H1 (cell line): ENCODE measurements at regions not wholly inside any gene's neighbourhood (a gene's known extent, or its start where the extent isn't known, plus 50 kb on each side); places are given as distances from the start of the nearest gene placed in this dataset.

Experiments
- CTCF ChIA-PET: fragments of 300-600 bp; sonication (Branson Sonifier 250); formaldehyde crosslinking; loops from one replicate; lab custom pipeline; 2021; ENCODE audit not compliant: partially characterized antibody; lab: Charles Lee
- POLR2A ChIA-PET: fragments of 300-600 bp; sonication (Branson Sonifier 250); formaldehyde crosslinking; loops from one replicate; lab custom pipeline; 2021; ENCODE audit warnings: inconsistent platforms; ENCODE audit not compliant: partially characterized antibody; lab: Charles Lee
- DNase-seq, 2 experiments: peaks; one replicate each; pipeline versions ENCODE4 v3.0.0 to v3.0.0-alpha.2; 2010 to 2022; ENCODE audit warnings: low spot score in 2 of 2, low read depth in 1 of 2, mixed read lengths in 1 of 2
- FAIRE-seq: peaks from 2 replicates; lab custom pipeline; 2011; peaks lifted over from hg19 to GRCh38; lab: Jason Lieb, UNC
- H2AFZ ChIP-seq: 2 replicates; pipeline ENCODE4 v1.8.1; 2012; ENCODE audit warnings: low read length, inconsistent platforms
- H2AK5ac ChIP-seq: 2 replicates; pipeline ENCODE4 v1.6.1; 2013; ENCODE audit warnings: low read depth, low read length
- H2BK120ac ChIP-seq: replicated peaks from 2 replicates; pipeline ENCODE3; 2013; ENCODE audit warnings: low read depth, low read length, inconsistent platforms
- H2BK12ac ChIP-seq: 2 replicates; pipeline ENCODE4 v1.6.1; 2013; ENCODE audit warnings: low read depth, low read length
- H2BK15ac ChIP-seq: 2 replicates; pipeline ENCODE4 v1.6.1; 2013; ENCODE audit warnings: low read length
- H2BK20ac ChIP-seq: 2 replicates; pipeline ENCODE4 v1.6.1; 2013; ENCODE audit warnings: low read length
- H2BK5ac ChIP-seq: 2 replicates; pipeline ENCODE4 v1.6.1; 2013; ENCODE audit warnings: low read depth, low read length
- H3K14ac ChIP-seq: 2 replicates; pipeline ENCODE4 v1.6.1; 2013; ENCODE audit warnings: inconsistent platforms; ENCODE audit not compliant: insufficient read length
- H3K18ac ChIP-seq: 2 replicates; pipeline ENCODE4 v1.6.1; 2013; ENCODE audit warnings: low read length; ENCODE audit errors: extremely low read depth
- H3K23ac ChIP-seq: 2 replicates; pipeline ENCODE4 v1.6.1; 2013; ENCODE audit warnings: inconsistent platforms; ENCODE audit not compliant: insufficient read length
- H3K23me2 ChIP-seq: 2 replicates; pipeline ENCODE4 v1.6.1; 2013; ENCODE audit warnings: low read depth, low read length
- H3K27ac ChIP-seq: 2 replicates; pipeline ENCODE4 v1.6.1; 2011; ENCODE audit warnings: low read depth, low read length, inconsistent platforms
- H3K27me3 ChIP-seq, 4 experiments: replicated peaks in 1 of 4; 1 replicate in 1 of 4; 2 replicates in 3 of 4; pipeline versions ENCODE4 v1.6.1 to v1.8.1; 2011 to 2013; ENCODE audit warnings: low read length in 3 of 4, mild to moderate bottlenecking in 3 of 4, inconsistent platforms in 2 of 4, mixed read lengths in 2 of 4, moderate library complexity in 1 of 4; ENCODE audit not compliant: control insufficient read depth in 3 of 4, insufficient read depth in 3 of 4; ENCODE audit errors: extremely low read depth in 1 of 4
- H3K36me3 ChIP-seq, 4 experiments: 2 replicates each; pipeline versions ENCODE4 v1.6.1 to v1.8.1; 2011 to 2013; ENCODE audit warnings: mild to moderate bottlenecking in 4 of 4, low read length in 3 of 4, moderate library complexity in 2 of 4, control low read depth in 1 of 4, inconsistent platforms in 1 of 4; ENCODE audit not compliant: insufficient read depth in 4 of 4, control insufficient read depth in 2 of 4
- H3K4ac ChIP-seq: replicated peaks from 2 replicates; pipeline ENCODE3; 2013; ENCODE audit warnings: low read length, low read depth, mixed read lengths, inconsistent platforms; ENCODE audit not compliant: insufficient read length
- H3K4me1 ChIP-seq, 4 experiments: replicated peaks in 1 of 4; 1 replicate in 1 of 4; 2 replicates in 3 of 4; pipeline versions ENCODE4 v1.6.1 to v1.8.1; 2011 to 2013; ENCODE audit warnings: low read length in 3 of 4, inconsistent platforms in 2 of 4, mixed read lengths in 1 of 4; ENCODE audit not compliant: insufficient read depth in 4 of 4, control insufficient read depth in 3 of 4
- H3K4me2 ChIP-seq, 2 experiments: 2 replicates each; pipeline versions ENCODE4 v1.6.1 to v1.8.1; 2011 to 2013; ENCODE audit warnings: low read depth in 2 of 2, low read length in 2 of 2, control low read depth in 1 of 2, inconsistent platforms in 1 of 2, mild to moderate bottlenecking in 1 of 2; ENCODE audit not compliant: insufficient read depth in 1 of 2
- H3K4me3 ChIP-seq, 4 experiments: fragments of 200-600, 300-600 bp in 1 of 4; sonication (generic), shearing (Covaris generic), sonication (Bioruptor Twin) in 1 of 4; 2 replicates each; pipeline versions ENCODE4 v1.5.1 to v1.8.1; 2011 to 2016; ENCODE audit warnings: low read length in 4 of 4, low read depth in 3 of 4, control low read depth in 2 of 4, inconsistent platforms in 2 of 4, mild to moderate bottlenecking in 2 of 4, mixed read lengths in 1 of 4, moderate library complexity in 1 of 4; ENCODE audit not compliant: insufficient read depth in 2 of 4; ENCODE audit errors: extremely low read depth in 1 of 4
- H3K56ac ChIP-seq: replicated peaks from 2 replicates; pipeline ENCODE3; 2013; ENCODE audit warnings: low read depth, mild to moderate bottlenecking, mixed read lengths, low read length, inconsistent platforms; ENCODE audit not compliant: insufficient read length
- H3K79me1 ChIP-seq: 2 replicates; pipeline ENCODE4 v1.6.1; 2013; ENCODE audit warnings: low read depth, low read length, control low read depth
- H3K79me2 ChIP-seq, 2 experiments: 2 replicates each; pipeline versions ENCODE4 v1.6.1 to v1.8.1; 2012 to 2013; ENCODE audit warnings: low read length in 2 of 2, mild to moderate bottlenecking in 2 of 2, inconsistent platforms in 1 of 2; ENCODE audit not compliant: insufficient read depth in 2 of 2, control insufficient read depth in 1 of 2
- H3K9ac ChIP-seq, 4 experiments: replicated peaks in 1 of 4; 1 replicate in 1 of 4; 2 replicates in 3 of 4; pipeline versions ENCODE4 v1.6.1 to v1.8.1; 2011 to 2013; ENCODE audit warnings: low read depth in 3 of 4, low read length in 3 of 4, control low read depth in 2 of 4, mild to moderate bottlenecking in 2 of 4, moderate library complexity in 2 of 4, inconsistent platforms in 1 of 4; ENCODE audit errors: extremely low read depth in 1 of 4
- H3K9me3 ChIP-seq, 2 experiments: 2 replicates each; pipeline versions ENCODE4 v1.6.1 to v1.8.1; 2012 to 2013; ENCODE audit warnings: mild to moderate bottlenecking in 2 of 2, moderate library complexity in 2 of 2, control low read depth in 1 of 2, inconsistent platforms in 1 of 2, low read depth in 1 of 2, low read length in 1 of 2, mixed read lengths in 1 of 2; ENCODE audit not compliant: insufficient read depth in 2 of 2
- H4K20me1 ChIP-seq, 2 experiments: replicated peaks in 1 of 2; 2 replicates each; pipeline versions ENCODE3 to v1.8.1; 2011 to 2013; ENCODE audit warnings: inconsistent platforms in 2 of 2, low read length in 2 of 2, mild to moderate bottlenecking in 1 of 2; ENCODE audit not compliant: insufficient read depth in 2 of 2, control insufficient read depth in 1 of 2
- H4K5ac ChIP-seq: 2 replicates; pipeline ENCODE4 v1.6.1; 2013; ENCODE audit warnings: low read length, low read depth, mixed read lengths, inconsistent platforms; ENCODE audit not compliant: insufficient read length
- H4K8ac ChIP-seq: 2 replicates; pipeline ENCODE4 v1.8.0; 2013; ENCODE audit warnings: mild to moderate bottlenecking, moderate library complexity, low read length, inconsistent platforms; ENCODE audit not compliant: insufficient read depth; ENCODE audit errors: extremely low read depth
- H4K91ac ChIP-seq: replicated peaks from 2 replicates; pipeline ENCODE3; 2013; ENCODE audit warnings: low read length, mixed read lengths, inconsistent platforms; ENCODE audit not compliant: insufficient read length
- ASH2L ChIP-seq: fragments of 200-600, 300-600 bp; sonication (generic); IDR thresholded peaks from one replicate; pipeline ENCODE4 v1.7.1; 2017; ENCODE audit warnings: low read length
- BCL11A ChIP-seq, 2 experiments: IDR thresholded peaks; one replicate each; pipeline ENCODE4 v1.6.1; 2011; ENCODE audit warnings: low read depth in 2 of 2, low read length in 2 of 2, mild to moderate bottlenecking in 2 of 2
- CHD2 ChIP-seq: IDR thresholded peaks from 2 replicates; pipeline ENCODE4 v1.6.1; 2012; ENCODE audit warnings: low read length, improper control_type of control experiment
- GABPA ChIP-seq: IDR thresholded peaks from 2 replicates; pipeline ENCODE4 v1.6.1; 2011; ENCODE audit warnings: mild to moderate bottlenecking, low read length, moderate library complexity, borderline replicate concordance; ENCODE audit not compliant: insufficient read depth
- NANOG ChIP-seq: IDR thresholded peaks from 2 replicates; pipeline ENCODE4 v1.6.1; 2011; ENCODE audit warnings: low read length, low read depth, mild to moderate bottlenecking, inconsistent platforms; ENCODE audit not compliant: insufficient read depth, poor library complexity, severe bottlenecking
- RFX5 ChIP-seq: IDR thresholded peaks from 2 replicates; pipeline ENCODE4 v1.6.1; 2011; ENCODE audit warnings: low read depth, low read length, improper control_type of control experiment, borderline replicate concordance
- RXRA ChIP-seq: IDR thresholded peaks from 2 replicates; pipeline ENCODE4 v1.6.1; 2011; ENCODE audit warnings: low read depth, mild to moderate bottlenecking, low read length, moderate library complexity; ENCODE audit not compliant: insufficient read depth
- SP1 ChIP-seq: IDR thresholded peaks from 2 replicates; pipeline ENCODE4 v1.6.1; 2011; ENCODE audit warnings: low read depth, low read length
- SUZ12 ChIP-seq: fragments of 200-600 bp; sonication (generic); IDR thresholded peaks from 2 replicates; pipeline ENCODE4 v1.6.1; 2012; ENCODE audit warnings: mild to moderate bottlenecking, inconsistent platforms, low read length, moderate library complexity, mixed read lengths
- TCF12 ChIP-seq: IDR thresholded peaks from 2 replicates; pipeline ENCODE4 v1.6.1; 2011; ENCODE audit warnings: low read depth, mild to moderate bottlenecking, low read length
- WGBS, 2 experiments: shearing (Covaris generic) in 1 of 2; methylation state at CpG; one replicate each; pipeline versions ENCODE4 v1.1.6 to v1.1.7; 2013 to 2015; ENCODE audit warnings: low lambda C conversion rate in 2 of 2, mixed read lengths in 2 of 2, inconsistent platforms in 1 of 2, low coverage in 1 of 2, missing lambda C conversion rate in 1 of 2; ENCODE audit not compliant: insufficient replicate concordance in 2 of 2, insufficient coverage in 1 of 2, insufficient read length in 1 of 2; ENCODE audit errors: extremely low coverage in 1 of 2, missing lambda C conversion rate in 1 of 2; 5-methylcytosine and 5-hydroxymethylcytosine counted together
- TF ChIP-seq, protein P1 (sequence below): IDR thresholded peaks from 2 replicates; pipeline ENCODE4 v1.6.1; 2012; ENCODE audit warnings: low read length, inconsistent platforms

DNA sequence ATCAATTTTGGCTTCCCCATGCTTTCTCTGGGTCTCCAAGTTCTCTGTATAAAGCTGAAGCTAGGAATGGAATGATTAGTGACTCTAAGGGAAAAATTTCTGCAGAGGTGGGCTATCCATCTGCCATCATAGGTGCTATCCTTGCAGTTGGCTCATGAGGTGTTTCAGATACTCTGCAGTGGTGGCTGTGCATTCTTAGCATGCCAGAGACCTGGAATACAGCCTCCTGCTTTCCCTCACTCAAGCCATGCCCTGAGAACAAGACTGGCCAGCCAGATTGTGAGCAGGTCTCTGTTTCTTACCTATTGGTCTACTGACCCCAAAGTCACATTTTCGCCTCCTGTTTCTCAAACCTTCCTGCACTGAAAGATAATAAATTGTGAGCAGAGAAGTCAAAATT lies 719.6 kb downstream of the CCSER2 start:
- DNase-seq (no peak), FAIRE-seq (no peak)
- H2BK20ac ChIP-seq, result no peak overlapping the region
- H3K9ac ChIP-seq, result no peak overlapping the region
- no peak overlapping the region for H2AK5ac ChIP-seq
- H2BK120ac ChIP-seq, result no peak overlapping the region
- 89% methylated on average over 1 of the region's 1 CpG; no CpG with 5 or more reads in 1 of the 2 experiments for WGBS, 2 experiments
- H2BK15ac ChIP-seq, result no peak overlapping the region
- H3K4me1 ChIP-seq, result no peaks in the 10 kb centered on the region; a peak in 1 of 7 replicates
- no peaks in the 10 kb centered on the region; a peak in 1 of 4 replicates for H3K9me3 ChIP-seq
- H2AFZ ChIP-seq, result no peak overlapping the region
- H3K27me3 ChIP-seq, result no peaks in the 10 kb centered on the region
- H3K14ac ChIP-seq, result no peak overlapping the region
- H3K79me2 ChIP-seq, result no peaks in the 10 kb centered on the region
- H3K4me3 ChIP-seq, result no peak overlapping the region
- no peaks in the 10 kb centered on the region for H3K23me2 ChIP-seq
- no peak overlapping the region for H3K56ac ChIP-seq
- H3K4me2 ChIP-seq, result no peak overlapping the region
- no peak overlapping the region for H4K8ac ChIP-seq
- no peak overlapping the region for H3K18ac ChIP-seq
- H4K5ac ChIP-seq, result no peak overlapping the region
- ChIA-PET CTCF (interaction anchor here (0.8 kb wide), 1 partner anchor 156 kb away, joined by 4 read pairs; no protein-coding TSS in a partner anchor), POLR2A (no interaction called here)
- no peak overlapping the region for H2BK12ac ChIP-seq
- H3K79me1 ChIP-seq, result no peaks in the 10 kb centered on the region
- no peak overlapping the region for H3K4ac ChIP-seq
- no peak overlapping the region for H2BK5ac ChIP-seq
- H3K27ac ChIP-seq, result no peak overlapping the region
- no peaks in the 10 kb centered on the region for H3K36me3 ChIP-seq
- H4K20me1 ChIP-seq, result no peaks in the 10 kb centered on the region
- H3K23ac ChIP-seq, result no peak overlapping the region
- no peak overlapping the region for H4K91ac ChIP-seq
- TF ChIP-seq BCL11A (IDR thresholded peaks at IDR 0.05; ENCODE audit: low read depth in 2 of 2, low read length in 2 of 2) (no peak), SUZ12 (no peak), RFX5 (no peak), GABPA (no peak), CHD2 (no peak), NANOG (no peak), SP1 (no peak), ASH2L (no peak), TCF12 (no peak), RXRA (no peak)
- TF ChIP-seq, protein P1, sequence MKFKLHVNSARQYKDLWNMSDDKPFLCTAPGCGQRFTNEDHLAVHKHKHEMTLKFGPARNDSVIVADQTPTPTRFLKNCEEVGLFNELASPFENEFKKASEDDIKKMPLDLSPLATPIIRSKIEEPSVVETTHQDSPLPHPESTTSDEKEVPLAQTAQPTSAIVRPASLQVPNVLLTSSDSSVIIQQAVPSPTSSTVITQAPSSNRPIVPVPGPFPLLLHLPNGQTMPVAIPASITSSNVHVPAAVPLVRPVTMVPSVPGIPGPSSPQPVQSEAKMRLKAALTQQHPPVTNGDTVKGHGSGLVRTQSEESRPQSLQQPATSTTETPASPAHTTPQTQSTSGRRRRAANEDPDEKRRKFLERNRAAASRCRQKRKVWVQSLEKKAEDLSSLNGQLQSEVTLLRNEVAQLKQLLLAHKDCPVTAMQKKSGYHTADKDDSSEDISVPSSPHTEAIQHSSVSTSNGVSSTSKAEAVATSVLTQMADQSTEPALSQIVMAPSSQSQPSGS, result no peak
